ENCODE measurements at regions not wholly inside any gene's neighbourhood (a gene's known extent, or its start where the extent isn't known, plus 50 kb on each side); places are given as distances from the start of the nearest gene placed in this dataset.
A peak's percentile ranks its signal among the peaks of the same experiment; 100 is the strongest.

- no peak for DNase-seq
These were observed 412.2 kb downstream of the MATN1 start for GRCh38 chr1:30310966-30311742.

GRCh38 chr1:30307182-30307581 lies 416.2 kb downstream of the MATN1 start:
- DNase-seq, result no peak

GRCh38 chr1:30305519-30305918 lies 417.9 kb downstream of the MATN1 start:
- no peak for DNase-seq

GRCh38 chr1:30305061-30305460 lies 418.3 kb downstream of the MATN1 start:
- no peak for DNase-seq

- DNase-seq, result no peak
These were observed 419.3 kb downstream of the MATN1 start for GRCh38 chr1:30304080-30304479.

- DNase-seq, result no peak
These were observed 420.0 kb downstream of the MATN1 start for GRCh38 chr1:30303387-30303786.

GRCh38 chr1:30302858-30303257 lies 420.5 kb downstream of the MATN1 start:
- no peak for DNase-seq

- no peak for DNase-seq
These were observed 422.7 kb downstream of the MATN1 start for GRCh38 chr1:30300669-30301068.

- DNase-seq, result no peak
These were observed 424.0 kb downstream of the MATN1 start for GRCh38 chr1:30299393-30299792.

GRCh38 chr1:30295674-30296073 lies 427.7 kb downstream of the MATN1 start:
- no peak for DNase-seq

GRCh38 chr1:30295266-30295665 lies 428.1 kb downstream of the MATN1 start:
- no peak for DNase-seq

- DNase-seq, result no peak
These were observed 428.9 kb downstream of the MATN1 start for GRCh38 chr1:30294508-30294907.

GRCh38 chr1:30292451-30292850 lies 430.9 kb downstream of the MATN1 start:
- DNase-seq, result no peak

GRCh38 chr1:30291526-30291925 lies 431.9 kb downstream of the MATN1 start:
- no peak for DNase-seq

GRCh38 chr1:30290581-30290980 lies 432.8 kb downstream of the MATN1 start:
- DNase-seq, result no peak

GRCh38 chr1:30287976-30288375 lies 435.4 kb downstream of the MATN1 start:
- no peak for DNase-seq

GRCh38 chr1:30286988-30287839 lies 436.2 kb downstream of the MATN1 start:
- no peak for DNase-seq

GRCh38 chr1:30286241-30286987 lies 437.0 kb downstream of the MATN1 start:
- DNase-seq, result no peak

GRCh38 chr1:30285501-30285932 lies 437.9 kb downstream of the MATN1 start:
- DNase-seq, result no peak

- DNase-seq, result no peak
These were observed 438.5 kb downstream of the MATN1 start for GRCh38 chr1:30284728-30285475.

- DNase-seq, result no peak
These were observed 439.2 kb downstream of the MATN1 start for GRCh38 chr1:30284226-30284625.

- DNase-seq, result peak; percentile 23
These were observed 440.0 kb downstream of the MATN1 start for GRCh38 chr1:30283199-30283962.
